Ramos (cell line): ENCODE measurements at regions not wholly inside any gene's neighbourhood (a gene's known extent, or its start where the extent isn't known, plus 50 kb on each side); places are given as distances from the start of the nearest gene placed in this dataset.

Source experiments
- in situ Hi-C: fragments of 300-500 bp; cut with MboI; formaldehyde crosslinking; loops from one replicate; pipeline ENCODE4 v1.14.3; 2022; ENCODE audit warnings: low sequenced_read_pairs; ENCODE audit not compliant: unreplicated experiment

DNA sequence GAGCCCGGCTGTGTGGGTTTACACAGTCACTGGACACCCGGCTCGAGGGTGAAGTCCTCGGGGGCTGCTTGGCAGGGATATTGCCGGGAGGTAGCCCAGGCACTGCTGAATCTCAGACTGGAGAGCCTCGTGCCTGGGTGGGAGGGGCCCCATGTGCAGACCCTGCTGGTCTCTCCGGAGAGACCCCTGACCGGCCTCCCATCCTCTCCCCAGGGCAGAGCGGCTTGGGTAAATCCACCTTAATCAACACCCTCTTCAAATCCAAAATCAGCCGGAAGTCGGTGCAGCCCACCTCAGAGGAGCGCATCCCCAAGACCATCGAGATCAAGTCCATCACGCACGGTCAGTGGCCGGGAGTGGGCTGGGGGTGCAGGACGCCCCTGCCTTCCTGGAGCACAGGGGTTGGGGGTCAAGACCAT lies 346.5 kb downstream of the SEC14L1 start:
- in situ Hi-C loops = no loop called here

DNA sequence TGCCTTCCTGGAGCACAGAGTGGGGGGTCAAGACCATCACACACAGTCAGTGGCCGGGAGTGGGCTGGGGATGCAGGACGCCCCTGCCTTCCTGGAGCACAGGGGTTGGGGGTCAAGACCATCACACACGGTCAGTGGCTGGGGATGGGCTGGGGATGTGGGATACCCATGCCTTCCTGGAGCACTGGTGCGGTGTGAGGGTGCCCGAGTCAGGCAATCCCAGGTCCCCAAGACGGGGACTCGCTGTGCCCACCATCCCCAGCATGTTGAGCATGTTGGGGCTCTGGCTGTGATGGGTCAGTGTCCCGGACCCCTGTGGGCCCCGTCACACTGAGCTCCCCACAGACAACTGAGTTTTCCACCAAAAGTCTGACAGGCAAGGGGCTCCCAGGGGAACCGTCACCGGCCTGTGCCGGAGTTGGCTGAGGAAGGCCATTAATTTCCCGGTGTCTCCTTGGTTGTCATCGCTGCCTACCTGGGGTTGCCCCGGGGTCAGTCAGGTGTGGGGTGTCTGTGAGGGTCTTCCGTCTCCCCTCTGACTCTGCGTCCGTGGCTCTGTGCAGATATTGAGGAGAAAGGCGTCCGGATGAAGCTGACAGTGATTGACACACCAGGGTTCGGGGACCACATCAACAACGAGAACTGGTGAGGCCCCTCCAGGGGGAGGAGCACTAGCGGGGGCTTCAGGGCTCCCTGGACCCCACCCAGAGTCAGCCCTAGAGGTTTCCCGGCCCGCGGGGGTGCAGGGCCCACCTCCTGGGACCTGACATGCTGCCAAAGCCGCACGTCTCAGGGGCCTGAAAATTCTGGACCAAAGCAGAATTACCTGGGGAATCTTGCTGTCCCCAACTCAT lies 347.1 kb downstream of the SEC14L1 start:
- in situ Hi-C loops = no loop called here

DNA sequence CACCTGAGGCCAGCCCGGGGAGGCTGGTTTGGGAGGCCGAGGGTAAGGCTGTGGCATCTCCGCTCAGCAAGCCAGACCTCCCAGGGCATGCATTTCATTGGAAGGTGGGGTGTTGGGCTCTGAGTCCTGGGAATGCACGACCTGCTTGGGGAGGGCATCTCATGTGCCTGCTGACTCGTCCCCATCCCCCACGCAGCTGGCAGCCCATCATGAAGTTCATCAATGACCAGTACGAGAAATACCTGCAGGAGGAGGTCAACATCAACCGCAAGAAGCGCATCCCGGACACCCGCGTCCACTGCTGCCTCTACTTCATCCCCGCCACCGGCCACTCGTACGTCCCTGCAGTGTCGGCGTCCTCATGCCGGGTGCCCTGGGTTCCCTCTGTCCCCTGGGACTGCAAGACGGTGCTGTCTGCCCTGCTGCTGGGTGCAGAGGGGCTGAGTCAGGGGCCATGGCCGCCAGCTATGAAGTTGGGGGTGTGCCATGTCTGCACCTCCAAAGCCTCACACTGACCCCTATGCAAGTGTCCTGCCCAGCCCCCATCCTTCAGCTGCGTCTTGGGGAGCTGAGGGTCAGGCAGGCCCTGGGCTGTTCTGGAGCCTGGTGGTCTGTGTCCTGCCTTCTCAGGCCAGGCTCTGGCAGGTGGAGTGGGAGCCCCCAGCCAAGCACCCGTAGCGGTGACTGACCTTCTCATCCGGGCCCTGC lies 347.9 kb downstream of the SEC14L1 start:
- in situ Hi-C loops = no loop called here

DNA sequence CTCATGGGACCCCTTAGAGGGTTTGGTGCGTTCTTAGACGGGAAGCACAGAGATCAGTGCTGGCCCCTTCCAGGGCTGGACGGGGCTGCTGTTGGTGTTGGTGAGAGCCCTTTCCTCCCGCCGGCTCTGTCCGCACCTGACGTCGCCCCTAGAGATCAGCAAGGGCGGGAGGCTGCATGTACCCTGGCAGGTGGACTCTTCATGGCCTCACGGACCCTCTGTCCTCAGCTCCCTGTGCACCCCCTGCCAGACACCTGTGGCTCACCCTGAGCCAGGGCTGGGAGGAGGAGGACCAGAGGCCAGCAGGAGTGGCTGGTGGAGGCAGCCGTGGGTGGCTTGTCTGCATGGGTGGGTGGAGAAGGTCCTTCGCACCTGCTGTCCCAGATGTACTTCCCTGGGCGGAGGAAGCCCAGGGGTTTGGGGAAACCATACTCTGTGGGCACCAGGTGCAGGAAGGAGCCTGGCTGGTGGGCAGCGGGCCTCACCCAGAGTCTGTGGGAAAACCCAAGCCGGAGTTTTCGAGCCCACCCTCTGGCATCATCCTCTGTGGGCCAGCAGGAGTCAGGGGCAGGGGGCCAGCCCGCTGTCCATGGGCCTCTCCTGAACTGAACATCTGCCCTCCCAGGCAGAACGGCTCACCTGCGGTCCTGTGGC lies 348.6 kb downstream of the SEC14L1 start:
- in situ Hi-C loops = no loop called here

DNA sequence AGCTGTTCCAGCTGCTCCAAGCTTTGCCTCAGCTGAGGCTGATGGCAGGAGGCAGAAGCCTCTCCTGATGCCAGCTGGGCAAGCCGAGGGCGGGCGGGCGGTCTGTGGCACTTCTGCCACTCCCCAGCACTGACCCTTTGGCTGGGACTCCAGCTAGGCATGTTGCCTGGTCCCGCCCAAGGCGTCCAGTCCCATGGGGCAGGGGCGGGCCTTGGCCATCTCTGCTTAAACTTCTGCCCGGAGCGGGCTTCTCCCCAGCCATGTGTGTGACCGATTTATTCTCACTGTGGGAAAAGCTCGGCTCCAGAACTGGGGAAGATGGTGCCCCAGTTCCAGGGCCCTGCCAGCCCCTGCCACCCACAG lies 349.1 kb downstream of the SEC14L1 start:
- in situ Hi-C loops = loop anchor here (10.0 kb wide), 1 partner anchor 165 kb away; no protein-coding TSS in a partner anchor

DNA sequence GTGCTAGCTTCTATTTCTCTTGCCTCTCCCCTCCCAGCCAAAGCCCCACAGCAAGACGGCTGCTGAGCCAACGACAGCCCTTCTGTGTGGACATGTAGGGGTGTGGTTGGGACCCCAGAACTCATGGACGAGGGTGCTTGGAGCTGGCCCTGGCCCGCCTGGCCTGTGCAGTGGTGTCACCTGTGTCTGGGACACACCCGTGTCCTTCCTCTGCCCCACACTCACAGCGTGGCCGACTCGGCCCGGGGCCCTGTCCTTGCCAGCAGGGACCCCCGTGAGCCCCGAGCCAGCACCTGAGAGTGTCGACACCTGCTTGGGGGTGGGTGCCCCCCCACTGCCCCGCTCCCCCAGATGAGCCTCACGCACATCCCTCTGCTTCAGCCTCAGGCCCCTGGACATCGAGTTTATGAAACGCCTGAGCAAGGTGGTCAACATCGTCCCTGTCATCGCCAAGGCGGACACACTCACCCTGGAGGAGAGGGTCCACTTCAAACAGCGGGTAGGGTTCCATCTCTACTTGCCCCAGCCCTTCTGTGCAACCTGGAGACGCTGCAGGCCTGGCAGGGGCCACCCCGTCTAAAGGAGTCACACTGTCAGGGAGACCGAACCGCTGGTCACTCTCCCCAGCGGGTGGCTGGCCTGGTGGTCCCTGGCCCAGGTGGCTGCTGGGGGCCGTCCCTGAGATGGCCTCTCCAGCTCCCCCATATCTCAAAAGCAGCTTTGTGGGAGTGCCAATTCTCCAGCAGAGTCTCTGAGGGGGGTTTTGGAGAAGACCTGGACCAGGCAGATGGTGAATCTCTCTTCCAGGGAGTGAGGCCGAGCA lies 349.8 kb downstream of the SEC14L1 start:
- in situ Hi-C loops = loop anchor here (10.0 kb wide), 1 partner anchor 166 kb away; no protein-coding TSS in a partner anchor

DNA sequence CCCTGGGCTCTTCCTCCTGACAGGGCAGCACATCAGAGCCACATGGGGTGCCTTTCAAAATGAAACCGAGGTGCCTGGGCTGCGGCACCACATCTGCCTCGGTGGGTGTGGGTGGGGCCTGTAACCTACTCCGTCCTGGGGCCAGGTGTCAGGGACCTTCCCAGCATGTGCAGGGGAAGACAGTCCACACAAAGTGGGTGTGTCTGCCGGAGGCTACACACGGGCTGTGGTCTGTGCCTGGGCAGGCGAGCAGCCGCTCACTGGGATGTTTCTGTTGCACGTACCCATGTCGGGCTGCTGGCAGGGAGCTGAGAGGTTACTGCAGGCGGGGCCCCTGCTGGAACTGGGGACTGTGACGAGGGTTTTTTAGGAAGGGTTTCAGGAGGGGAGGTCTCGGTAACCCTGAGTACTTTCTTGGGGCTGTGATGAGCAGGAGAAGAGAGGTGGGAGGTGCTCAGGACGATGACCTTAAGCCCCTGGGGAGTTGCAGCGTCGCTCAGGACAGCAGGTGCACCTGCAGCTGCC lies 351.2 kb downstream of the SEC14L1 start:
- in situ Hi-C loops = loop anchor here (10.0 kb wide), 1 partner anchor 167 kb away; no protein-coding TSS in a partner anchor

DNA sequence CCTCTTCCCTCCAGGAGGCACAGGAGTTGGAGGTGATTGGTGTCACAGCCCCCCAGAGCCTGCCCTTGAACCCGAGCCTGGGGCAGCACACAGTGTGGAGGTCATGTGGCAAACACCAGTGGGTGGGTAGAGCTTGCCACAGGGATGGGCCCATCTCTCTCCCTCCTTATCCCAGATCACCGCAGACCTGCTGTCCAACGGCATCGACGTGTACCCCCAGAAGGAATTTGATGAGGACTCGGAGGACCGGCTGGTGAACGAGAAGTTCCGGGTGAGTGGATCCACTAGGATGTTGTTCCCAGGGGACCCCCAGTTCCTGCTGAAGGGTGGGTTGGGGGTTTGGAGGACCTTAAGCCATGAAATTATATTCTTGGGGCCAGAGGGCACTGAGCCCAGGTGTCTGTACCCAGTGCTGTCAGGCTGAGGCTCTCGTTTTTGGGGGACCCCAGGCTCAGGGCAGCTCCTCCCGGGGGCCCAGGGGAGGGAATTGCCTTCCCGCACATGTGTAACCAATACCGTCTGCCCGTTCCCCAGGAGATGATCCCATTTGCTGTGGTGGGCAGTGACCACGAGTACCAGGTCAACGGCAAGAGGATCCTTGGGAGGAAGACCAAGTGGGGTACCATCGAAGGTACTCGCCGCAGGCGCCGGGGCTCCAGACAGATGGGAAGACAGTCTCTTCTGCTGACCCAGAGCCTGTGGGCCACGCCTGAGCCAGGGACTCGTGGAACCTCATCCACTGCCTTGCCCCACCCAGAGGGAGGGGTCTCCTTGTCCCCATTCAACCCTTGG lies 351.9 kb downstream of the SEC14L1 start:
- in situ Hi-C loops = loop anchor here (10.0 kb wide), 1 partner anchor 168 kb away; no protein-coding TSS in a partner anchor

DNA sequence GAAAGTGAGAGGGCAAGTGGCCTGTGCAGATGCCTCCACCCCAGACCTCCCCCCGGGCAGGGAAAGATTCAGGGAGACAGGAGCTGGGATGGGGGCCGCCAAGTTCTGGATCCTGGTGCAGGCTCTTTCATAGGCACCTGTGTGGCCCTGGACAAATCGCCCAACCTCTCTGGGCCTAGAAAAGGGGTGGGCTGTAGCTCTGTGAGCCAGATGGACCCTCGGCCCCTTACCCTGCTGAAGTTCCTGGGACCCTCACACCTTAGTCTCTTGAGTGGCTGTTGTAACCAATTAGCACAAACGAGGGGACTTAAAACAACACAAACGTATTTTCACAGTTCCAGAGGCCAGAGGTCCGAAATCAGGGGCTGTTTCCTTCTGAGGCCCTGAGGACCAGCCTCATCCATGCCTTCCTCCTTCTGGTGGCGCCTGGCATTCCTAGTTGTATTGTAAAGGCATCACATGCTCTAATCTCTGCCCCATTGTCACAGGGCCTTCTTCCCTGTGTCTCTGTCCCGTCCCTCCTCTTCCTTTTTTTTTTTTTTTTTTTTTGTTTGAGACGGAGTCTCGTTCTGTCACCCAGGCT lies 352.6 kb downstream of the SEC14L1 start:
- in situ Hi-C loops = loop anchor here (10.0 kb wide), 1 partner anchor 169 kb away; no protein-coding TSS in a partner anchor

DNA sequence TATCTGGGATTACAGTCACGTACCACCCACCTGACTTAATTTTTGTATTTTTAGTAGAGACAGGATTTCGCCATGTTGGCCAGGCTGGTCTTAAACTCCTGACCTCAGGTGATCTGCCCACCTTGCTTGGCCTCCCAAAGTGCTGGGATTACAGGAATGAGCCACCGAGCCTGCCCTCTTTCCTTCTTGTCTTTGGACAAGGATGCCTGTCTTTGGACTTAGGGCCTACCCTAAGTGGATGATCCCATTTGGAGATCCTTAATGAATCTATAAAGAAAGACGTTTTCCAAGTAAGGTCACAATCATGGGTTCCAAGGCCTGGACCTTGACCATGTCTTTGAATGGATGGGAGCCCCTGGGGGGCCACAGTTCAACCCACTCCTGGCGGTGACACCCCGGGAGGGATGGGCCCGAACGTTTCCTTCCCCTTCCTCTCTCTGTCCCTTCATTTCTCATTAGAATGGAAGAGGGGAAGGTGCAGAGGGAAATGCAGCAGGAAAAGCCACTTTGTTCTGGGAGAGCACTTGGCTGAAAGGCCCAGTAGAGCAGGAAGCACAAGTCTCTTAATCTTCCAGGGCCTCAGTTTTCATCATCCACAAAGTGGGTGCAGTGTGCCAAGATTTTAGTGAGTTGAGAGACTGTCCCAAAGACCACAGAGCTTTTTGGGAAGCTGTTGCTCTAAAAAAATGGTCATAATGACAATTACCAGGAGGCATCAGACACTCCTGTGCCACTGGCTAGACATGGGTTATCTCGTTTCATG lies 353.3 kb downstream of the SEC14L1 start:
- in situ Hi-C loops = loop anchor here (10.0 kb wide), 1 partner anchor 169 kb away; no protein-coding TSS in a partner anchor

DNA sequence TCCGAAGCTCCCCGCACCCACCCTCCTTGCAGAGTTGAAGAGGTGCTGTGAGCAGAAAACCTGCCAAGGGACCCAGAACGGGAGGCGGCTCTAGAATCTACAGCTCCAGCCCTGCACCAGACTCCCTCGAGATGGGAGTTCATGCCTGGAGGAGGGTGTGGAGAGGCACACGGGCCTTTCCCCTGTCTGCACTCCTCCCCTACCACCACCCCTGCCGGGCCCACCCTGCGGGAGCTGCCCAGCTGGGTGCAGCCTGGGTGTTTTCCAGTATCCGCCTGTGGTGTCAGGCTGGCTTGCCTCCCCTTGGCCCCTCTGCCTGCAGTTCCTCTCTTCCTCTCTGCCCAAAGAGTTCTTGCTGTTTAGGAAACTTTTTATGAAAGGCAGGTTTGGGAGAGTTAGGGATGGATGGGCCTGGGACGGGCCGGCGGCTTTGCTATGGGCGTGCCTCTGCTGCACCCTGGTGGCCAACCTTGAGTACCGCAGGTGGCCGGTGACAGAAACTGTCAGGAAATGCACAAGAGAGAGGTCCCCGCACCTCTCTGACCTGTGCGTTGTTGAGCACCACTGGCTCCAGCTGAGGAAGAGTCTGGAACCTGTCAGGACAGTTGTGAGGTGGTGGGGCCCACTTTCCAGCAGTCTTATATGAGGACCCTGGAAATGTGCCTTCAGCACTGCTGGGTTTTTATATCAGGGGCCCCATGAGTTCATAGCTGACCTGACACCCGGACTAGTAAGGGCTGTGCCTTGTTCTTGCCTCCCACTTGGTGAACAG lies 354.1 kb downstream of the SEC14L1 start:
- in situ Hi-C loops = loop anchor here (5.0 to 10.0 kb wide), 3 partner anchors 68 to 170 kb away; no protein-coding TSS in a partner anchor

DNA sequence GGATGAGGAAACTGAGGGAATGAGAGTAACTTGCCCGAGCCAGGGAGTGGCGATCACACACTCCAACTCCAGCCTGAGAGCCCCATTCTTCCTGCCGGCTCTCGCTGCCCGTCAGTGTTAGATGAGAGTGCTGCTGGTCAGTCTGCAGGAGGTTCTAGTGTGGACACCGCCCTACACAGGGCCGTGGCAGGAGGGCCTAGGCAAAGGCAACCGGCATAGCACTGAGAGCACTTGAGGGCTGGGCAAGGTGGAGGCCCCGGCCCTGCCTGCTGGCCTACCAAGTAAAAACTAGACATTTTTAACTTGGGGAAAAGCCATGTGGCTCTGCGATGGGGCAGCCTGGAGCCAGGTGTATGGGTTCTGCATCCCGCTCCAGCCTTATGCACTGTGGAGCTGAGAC lies 354.8 kb downstream of the SEC14L1 start:
- in situ Hi-C loops = loop anchor here (5.0 to 10.0 kb wide), 3 partner anchors 68 to 171 kb away; no protein-coding TSS in a partner anchor

DNA sequence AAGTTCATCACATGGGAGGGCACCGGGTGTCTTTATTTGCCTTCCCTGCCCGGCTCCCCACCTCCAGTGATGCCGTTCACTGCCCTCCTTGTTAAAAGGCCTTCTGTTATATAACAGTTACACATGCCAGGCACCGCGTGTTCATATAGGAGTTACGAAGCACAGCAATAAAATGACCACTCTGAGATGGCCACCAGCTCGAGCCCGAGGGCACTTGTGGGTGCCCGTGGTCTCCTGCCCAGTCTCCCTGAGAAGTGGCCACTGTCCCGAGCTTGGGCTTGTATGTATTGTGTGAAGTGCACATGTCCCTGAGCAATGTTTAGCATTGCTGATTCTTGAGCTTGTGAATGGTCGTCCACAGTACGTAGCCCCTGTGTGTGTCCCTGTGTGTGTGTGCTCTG lies 355.6 kb downstream of the SEC14L1 start:
- in situ Hi-C loops = loop anchor here (5.0 to 10.0 kb wide), 3 partner anchors 69 to 172 kb away; no protein-coding TSS in a partner anchor

DNA sequence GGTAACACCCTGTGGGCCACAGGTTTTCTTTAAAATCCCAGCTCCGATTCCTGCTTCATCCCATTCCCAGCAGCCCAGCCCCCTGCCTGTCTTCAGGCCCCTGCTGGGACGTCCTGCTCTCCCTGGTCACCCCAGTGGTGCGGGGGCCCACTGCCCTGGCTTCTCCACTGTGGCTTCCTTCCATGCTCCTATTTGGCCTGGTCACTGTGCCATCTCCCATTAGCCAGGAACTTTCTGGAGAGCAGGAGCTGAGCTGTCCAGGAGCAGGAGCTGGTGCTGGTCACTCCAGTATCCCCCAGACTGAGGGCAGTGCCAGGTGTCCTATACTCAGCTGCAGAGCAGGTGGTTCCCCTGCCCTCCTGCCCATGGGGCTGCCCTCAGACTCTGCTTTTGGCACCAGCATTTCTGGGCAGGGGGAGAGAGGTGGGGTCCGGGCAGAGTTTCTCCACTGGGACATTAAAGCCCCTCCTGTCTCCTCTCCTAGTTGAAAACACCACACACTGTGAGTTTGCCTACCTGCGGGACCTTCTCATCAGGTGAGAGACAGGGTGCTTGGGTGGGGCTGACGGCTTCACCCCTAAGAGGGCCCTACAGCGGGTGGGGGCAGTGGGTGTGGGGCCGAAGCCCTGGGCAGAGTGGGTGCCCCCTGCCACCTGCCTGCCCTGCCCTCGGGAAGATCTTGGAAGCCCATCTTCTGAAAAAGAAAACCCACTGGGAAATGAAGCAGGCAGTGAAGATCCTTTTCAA lies 356.2 kb downstream of the SEC14L1 start:
- in situ Hi-C loops = loop anchor here (5.0 to 10.0 kb wide), 3 partner anchors 70 to 172 kb away; no protein-coding TSS in a partner anchor

DNA sequence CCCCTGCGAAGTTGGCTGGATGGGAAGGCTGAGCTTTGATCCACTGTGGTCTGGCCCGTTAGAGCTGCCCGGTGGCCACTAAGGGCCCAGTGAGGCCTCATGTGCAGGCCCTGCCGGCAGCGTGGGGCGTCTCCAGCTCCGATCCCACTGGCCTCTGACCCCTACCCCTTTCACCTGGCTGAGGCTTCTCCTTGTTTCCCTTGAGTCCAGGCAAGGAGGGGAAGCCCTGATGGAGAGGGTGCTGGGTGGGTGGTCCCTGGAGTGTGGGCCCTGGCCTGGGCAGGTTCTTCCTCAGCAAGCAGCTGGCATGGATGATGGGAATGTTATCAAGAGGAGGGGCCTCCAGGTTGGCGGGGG lies 356.8 kb downstream of the SEC14L1 start:
- in situ Hi-C loops = loop anchor here (5.0 to 10.0 kb wide), 3 partner anchors 70 to 173 kb away; no protein-coding TSS in a partner anchor
